Thyroid gland (tissue), 4 donors: ENCODE measurements at regions not wholly inside any gene's neighbourhood (a gene's known extent, or its start where the extent isn't known, plus 50 kb on each side); places are given as distances from the start of the nearest gene placed in this dataset.
"Not testable (repeated sequence)": the region's sequence is repeated elsewhere in the genome, so short reads cannot be mapped to it uniquely, and the experiment has no call there.

Experiments used
- DNase-seq, 2 donors: peaks; one replicate each; pipeline ENCODE4 v3.0.0-alpha.2; 2019
- H3K27ac ChIP-seq, 3 donors: fragments of 200-600 bp; sonication (generic); 1 replicate in 2 of 3; 2 replicates in 1 of 3; pipeline ENCODE4 v1.5.1; 2016 to 2019; ENCODE audit warnings: mild to moderate bottlenecking in 1 of 3, moderate library complexity in 1 of 3
- H3K27me3 ChIP-seq: fragments of 200-600 bp; sonication (generic); one replicate; pipeline ENCODE4 v1.5.1; 2019
- H3K36me3 ChIP-seq, 2 donors: fragments of 200-600 bp; sonication (generic); one replicate each; pipeline ENCODE4 v1.5.1; 2016 to 2019
- H3K4me1 ChIP-seq, 2 donors: fragments of 200-600 bp; sonication (generic); one replicate each; pipeline ENCODE4 v1.5.1; 2017 to 2019
- H3K4me3 ChIP-seq, 3 donors: fragments of 200-600 bp; sonication (generic); replicated peaks in 1 of 3; 1 replicate in 2 of 3; 2 replicates in 1 of 3; pipeline ENCODE4 v1.5.1; 2016; ENCODE audit warnings: mild to moderate bottlenecking in 1 of 3
- H3K9me3 ChIP-seq: fragments of 200-600 bp; sonication (generic); one replicate; pipeline ENCODE4 v1.5.1; 2017
- POLR2A ChIP-seq, 2 donors: fragments of 450-650 bp; IDR thresholded peaks; one replicate each; pipeline ENCODE4 v1.6.1; 2017; ENCODE audit warnings: antibody characterized with exemption in 2 of 2, mild to moderate bottlenecking in 2 of 2, moderate library complexity in 1 of 2
- WGBS, 2 donors: methylation state at CpG; one replicate each; pipeline ENCODE4 v1.1.5; 2017; 5-methylcytosine and 5-hydroxymethylcytosine counted together
- intact Hi-C: fragments of 100-400 bp; cut with DNase I; formaldehyde crosslinking; loops from one replicate; pipeline ENCODE4 v1.15.1; 2023
- TF ChIP-seq, protein P1 (sequence below), 6 experiments: fragments of 200-600 bp in 3 of 6; fragments of 450-650 bp in 3 of 6; sonication (generic) in 3 of 6; IDR thresholded peaks; one replicate each; pipeline ENCODE4 v1.5.1; 2016 to 2019; ENCODE audit warnings: antibody characterized with exemption in 6 of 6, mild to moderate bottlenecking in 2 of 6, inconsistent platforms in 1 of 6, moderate library complexity in 1 of 6

DNA sequence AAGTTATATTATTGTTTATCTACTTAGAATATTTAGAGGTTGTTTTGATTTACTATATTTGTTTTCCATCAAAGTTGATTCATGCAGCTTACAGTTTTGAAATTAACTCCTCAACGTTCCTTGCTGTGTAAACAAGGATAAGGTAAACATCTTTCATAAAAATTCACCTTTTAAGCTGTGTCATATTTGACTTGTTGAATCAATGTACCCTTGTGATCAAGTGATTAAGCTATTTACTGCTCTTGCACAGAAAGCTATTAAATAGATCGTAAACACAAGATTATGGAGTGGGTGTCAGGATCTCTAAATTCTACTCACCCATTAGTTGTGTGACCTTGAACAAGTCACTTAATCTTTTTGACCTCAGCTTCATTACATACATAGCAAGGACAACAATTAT is 2054.0 kb upstream of the NUDT12 start:
- Histone ChIP-seq H3K27ac (no peak overlapping the region), H3K36me3 (no peaks in the 10 kb centered on the region), H3K4me1 (no peaks in the 10 kb centered on the region), H3K9me3 (no peaks in the 10 kb centered on the region), H3K4me3 (no peak overlapping the region), H3K27me3 (no peaks in the 10 kb centered on the region)
- WGBS, 2 donors = 68 to 69% methylated on average over 2 of the region's 2 CpGs
- intact Hi-C loops = no loop called here
- DNase-seq = no peak
- TF ChIP-seq POLR2A (IDR thresholded peaks at IDR 0.05) = no peak
- TF ChIP-seq, protein P1, sequence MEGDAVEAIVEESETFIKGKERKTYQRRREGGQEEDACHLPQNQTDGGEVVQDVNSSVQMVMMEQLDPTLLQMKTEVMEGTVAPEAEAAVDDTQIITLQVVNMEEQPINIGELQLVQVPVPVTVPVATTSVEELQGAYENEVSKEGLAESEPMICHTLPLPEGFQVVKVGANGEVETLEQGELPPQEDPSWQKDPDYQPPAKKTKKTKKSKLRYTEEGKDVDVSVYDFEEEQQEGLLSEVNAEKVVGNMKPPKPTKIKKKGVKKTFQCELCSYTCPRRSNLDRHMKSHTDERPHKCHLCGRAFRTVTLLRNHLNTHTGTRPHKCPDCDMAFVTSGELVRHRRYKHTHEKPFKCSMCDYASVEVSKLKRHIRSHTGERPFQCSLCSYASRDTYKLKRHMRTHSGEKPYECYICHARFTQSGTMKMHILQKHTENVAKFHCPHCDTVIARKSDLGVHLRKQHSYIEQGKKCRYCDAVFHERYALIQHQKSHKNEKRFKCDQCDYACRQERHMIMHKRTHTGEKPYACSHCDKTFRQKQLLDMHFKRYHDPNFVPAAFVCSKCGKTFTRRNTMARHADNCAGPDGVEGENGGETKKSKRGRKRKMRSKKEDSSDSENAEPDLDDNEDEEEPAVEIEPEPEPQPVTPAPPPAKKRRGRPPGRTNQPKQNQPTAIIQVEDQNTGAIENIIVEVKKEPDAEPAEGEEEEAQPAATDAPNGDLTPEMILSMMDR (IDR thresholded peaks at IDR 0.05) = no peak

DNA sequence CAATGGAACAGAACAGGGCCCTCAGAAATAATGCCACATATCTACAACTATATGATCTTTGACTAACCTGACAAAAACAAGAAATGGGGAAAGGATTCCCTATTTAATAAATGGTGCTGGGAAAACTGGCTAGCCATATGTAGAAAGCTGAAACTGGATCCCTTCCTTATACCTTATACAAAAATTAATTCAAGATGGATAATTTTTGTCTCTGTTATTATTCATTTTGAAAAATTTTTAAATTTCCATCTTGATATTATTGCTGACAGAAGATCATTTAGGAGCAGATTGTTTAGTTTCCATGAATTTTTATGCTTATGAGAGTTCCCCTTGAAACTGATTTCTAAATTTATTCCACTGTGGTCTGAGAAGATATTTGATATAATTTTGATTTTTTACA is 2039.8 kb upstream of the NUDT12 start:
- H3K9me3 ChIP-seq, H3K36me3 ChIP-seq, H3K27me3 ChIP-seq, intact Hi-C loops, H3K4me1 ChIP-seq, DNase-seq, H3K4me3 ChIP-seq, H3K27ac ChIP-seq: not testable (repeated sequence)

DNA sequence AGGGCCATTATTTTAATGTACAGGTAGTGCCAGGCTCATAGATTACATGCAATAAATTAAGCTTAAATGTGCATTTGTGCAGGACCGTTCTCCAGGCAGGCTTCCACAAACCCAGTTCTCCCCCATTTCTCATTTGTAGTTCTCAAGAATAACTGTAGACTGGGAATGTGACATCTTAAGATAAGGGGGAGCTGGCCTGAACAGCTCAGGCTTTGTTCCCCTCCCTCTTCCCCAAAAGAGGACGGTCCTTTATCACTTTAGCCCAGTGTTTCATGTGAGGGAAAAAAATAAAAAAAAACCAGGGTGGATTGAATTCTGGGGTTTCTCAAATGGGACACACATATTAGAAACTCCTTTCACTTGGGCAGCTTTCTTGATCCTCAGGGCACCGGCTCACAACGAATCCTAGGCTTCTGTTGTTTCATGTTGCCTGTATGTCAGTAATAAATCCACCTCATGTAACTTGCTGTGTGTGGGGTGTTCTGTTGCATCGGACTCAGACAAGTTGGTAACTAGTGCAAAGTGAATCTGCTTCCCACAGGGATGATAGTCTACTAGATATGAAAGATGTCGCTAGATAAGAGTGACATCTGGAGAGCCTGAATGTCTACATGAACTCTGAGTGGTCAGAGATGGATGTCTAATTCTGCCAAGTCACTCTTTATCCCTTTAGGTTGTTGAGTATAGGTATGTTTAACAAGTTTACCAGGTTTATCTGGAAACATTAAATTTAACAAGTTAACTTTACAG is 2030.6 kb upstream of the NUDT12 start:
- no peaks in the 10 kb centered on the region for H3K9me3 ChIP-seq
- no peaks in the 10 kb centered on the region for H3K36me3 ChIP-seq
- H3K4me1 ChIP-seq = no peaks in the 10 kb centered on the region
- WGBS, 2 donors = 77 to 89% methylated on average over 6 of the region's 6 CpGs
- DNase-seq = no peak
- no peak overlapping the region for H3K27ac ChIP-seq
- intact Hi-C loops = no loop called here
- H3K27me3 ChIP-seq = no peaks in the 10 kb centered on the region
- no peak overlapping the region for H3K4me3 ChIP-seq
- no peak for TF ChIP-seq POLR2A (IDR thresholded peaks at IDR 0.05)
- TF ChIP-seq, protein P1 (IDR thresholded peaks at IDR 0.05) = no peak

DNA sequence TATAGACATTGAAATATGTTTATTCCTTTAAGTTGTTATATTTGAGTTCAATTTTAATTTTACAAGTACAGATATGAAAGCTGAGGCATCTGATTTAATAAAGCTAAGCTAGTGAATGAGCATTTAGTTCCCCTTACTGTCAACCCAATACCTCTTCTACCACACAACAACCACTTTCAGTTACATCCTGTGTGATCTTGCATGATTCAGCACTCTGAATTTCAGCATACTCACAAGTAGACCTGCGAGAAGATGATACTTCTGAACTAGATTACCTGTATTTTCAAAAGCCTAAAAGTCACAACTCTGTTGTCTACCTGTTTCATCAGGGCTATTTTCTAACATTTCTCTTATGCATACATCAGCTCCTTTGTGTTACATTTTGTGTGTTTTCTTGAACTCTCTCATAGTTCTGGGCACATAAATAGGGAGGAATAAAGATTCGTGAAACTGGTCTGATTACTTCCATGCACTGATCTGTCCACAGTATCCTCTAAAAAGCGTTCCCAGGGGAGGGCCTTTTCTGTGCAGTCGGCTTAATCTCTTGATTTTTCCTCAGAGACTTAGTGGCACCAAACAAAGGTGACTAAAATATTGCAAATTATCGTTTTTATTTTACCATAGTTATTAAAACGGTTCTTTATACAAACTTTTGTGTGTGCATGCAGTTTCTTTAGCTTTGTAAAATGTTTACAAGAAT is 2025.5 kb upstream of the NUDT12 start:
- Histone ChIP-seq H3K36me3 (no peaks in the 10 kb centered on the region), H3K9me3 (no peaks in the 10 kb centered on the region), H3K4me3 (no peak overlapping the region), H3K27ac (no peak overlapping the region), H3K27me3 (no peaks in the 10 kb centered on the region), H3K4me1 (no peaks in the 10 kb centered on the region)
- TF ChIP-seq, protein P1 (IDR thresholded peaks at IDR 0.05) = no peak
- TF ChIP-seq POLR2A (IDR thresholded peaks at IDR 0.05) = no peak
- WGBS, 2 donors = 62 to 65% methylated on average over 6 of the region's 6 CpGs
- intact Hi-C loops = no loop called here
- no peak for DNase-seq

DNA sequence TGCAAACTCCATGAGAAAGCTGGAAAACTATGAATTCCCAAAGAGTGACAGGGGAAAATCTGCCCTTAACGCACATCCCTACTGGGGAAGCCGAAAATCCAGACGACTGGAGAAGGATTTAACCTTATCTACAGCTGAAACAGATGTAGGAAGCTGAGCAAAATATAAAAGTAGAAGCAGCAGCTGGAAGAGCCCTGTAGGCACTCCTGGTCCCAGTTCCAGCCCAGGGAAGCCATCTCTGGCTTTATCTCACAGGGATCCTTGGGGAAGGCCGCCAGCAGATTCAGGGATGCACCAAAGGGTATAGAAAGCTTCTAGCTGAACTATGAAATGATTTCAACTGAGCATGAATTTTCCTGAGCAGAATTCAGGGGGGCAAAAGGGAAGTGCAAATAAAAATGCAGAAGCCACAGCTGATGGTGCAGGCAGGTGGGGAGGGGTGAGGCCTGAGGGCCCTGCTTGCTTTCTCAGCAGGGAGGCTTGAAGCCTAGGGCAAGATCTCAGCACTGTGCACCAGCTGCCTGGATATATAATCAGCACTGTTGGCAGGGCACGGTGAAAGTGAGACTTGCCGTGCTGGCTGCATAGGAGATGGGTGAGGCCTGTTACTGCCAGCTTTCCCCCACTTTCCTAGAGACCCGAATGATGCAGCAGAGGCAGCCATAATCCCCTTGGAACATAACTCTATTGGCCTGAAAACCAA is 2019.5 kb upstream of the NUDT12 start:
- H3K36me3 ChIP-seq = no peaks in the 10 kb centered on the region
- WGBS, 2 donors = 56 to 63% methylated on average over 5 to 7 of the region's 7 CpGs
- intact Hi-C loops = no loop called here
- H3K27ac ChIP-seq = no peak overlapping the region
- no peaks in the 10 kb centered on the region for H3K27me3 ChIP-seq
- no peaks in the 10 kb centered on the region for H3K4me1 ChIP-seq
- no peaks in the 10 kb centered on the region for H3K9me3 ChIP-seq
- no peak overlapping the region for H3K4me3 ChIP-seq
- no peak for TF ChIP-seq POLR2A (IDR thresholded peaks at IDR 0.05)
- TF ChIP-seq, protein P1 (IDR thresholded peaks at IDR 0.05) = no peak
- no peak for DNase-seq
